CD1c-positive myeloid dendritic cell (primary cell): ENCODE measurements at regions not wholly inside any gene's neighbourhood (a gene's known extent, or its start where the extent isn't known, plus 50 kb on each side); places are given as distances from the start of the nearest gene placed in this dataset.
"Not testable (repeated sequence)": the region's sequence is repeated elsewhere in the genome, so short reads cannot be mapped to it uniquely, and the experiment has no call there.

Experiments used
- DNase-seq: peaks from one replicate; pipeline ENCODE4 v3.0.0-alpha.2; 2016; ENCODE audit errors: extremely low spot score

GRCh38 chr5:130836729-130837649, 328.1 kb downstream of the HINT1 start:
- DNase-seq = no peak

- not testable (repeated sequence) for DNase-seq
Observed at GRCh38 chr5:130817598-130818384, 347.3 kb downstream of the HINT1 start.

- DNase-seq = no peak
Observed at GRCh38 chr5:130815246-130815645, 349.8 kb downstream of the HINT1 start.

- no peak for DNase-seq
Observed at GRCh38 chr5:130808691-130809090, 356.4 kb downstream of the HINT1 start.

GRCh38 chr5:130805648-130806047, 359.4 kb downstream of the HINT1 start:
- no peak for DNase-seq

GRCh38 chr5:130805036-130805435, 360.0 kb downstream of the HINT1 start:
- DNase-seq = no peak

GRCh38 chr5:130801963-130802362, 363.1 kb downstream of the HINT1 start:
- DNase-seq = no peak

- DNase-seq = no peak
Observed at GRCh38 chr5:130799015-130799414, 366.0 kb downstream of the HINT1 start.

- DNase-seq = no peak
Observed at GRCh38 chr5:130797303-130797702, 367.8 kb downstream of the HINT1 start.

GRCh38 chr5:130796902-130797301, 368.2 kb downstream of the HINT1 start:
- no peak for DNase-seq

- no peak for DNase-seq
Observed at GRCh38 chr5:130796032-130796431, 369.0 kb downstream of the HINT1 start.

GRCh38 chr5:130795037-130795436, 370.0 kb downstream of the HINT1 start:
- no peak for DNase-seq

- DNase-seq = no peak
Observed at GRCh38 chr5:130777794-130778193, 387.3 kb downstream of the HINT1 start.

- DNase-seq = peak; percentile 26
Observed at GRCh38 chr5:130773813-130774212, 391.2 kb downstream of the HINT1 start.

- DNase-seq = peak; percentile 51
Observed at GRCh38 chr5:130762031-130762430, 403.0 kb downstream of the HINT1 start.

- DNase-seq = no peak
Observed at GRCh38 chr5:130759061-130759460, 406.0 kb downstream of the HINT1 start.

GRCh38 chr5:130747556-130747955, 417.5 kb downstream of the HINT1 start:
- no peak for DNase-seq

GRCh38 chr5:130746641-130747040, 418.4 kb downstream of the HINT1 start:
- DNase-seq = not testable (repeated sequence)

GRCh38 chr5:130743092-130743491, 422.0 kb downstream of the HINT1 start:
- DNase-seq = no peak

GRCh38 chr5:130740047-130740569, 424.9 kb downstream of the HINT1 start:
- no peak for DNase-seq

GRCh38 chr5:130731839-130732238, 433.2 kb downstream of the HINT1 start:
- no peak for DNase-seq

GRCh38 chr5:130729541-130729940, 435.5 kb downstream of the HINT1 start:
- DNase-seq = no peak

- no peak for DNase-seq
Observed at GRCh38 chr5:130727830-130728229, 437.2 kb downstream of the HINT1 start.
